AG04450 (cell line): ENCODE measurements at regions not wholly inside any gene's neighbourhood (a gene's known extent, or its start where the extent isn't known, plus 50 kb on each side); places are given as distances from the start of the nearest gene placed in this dataset.

Experiments used
- CTCF ChIA-PET: fragments of 300-600, 350-600 bp; formaldehyde crosslinking; extraction: SDS; loops from one replicate; lab custom pipeline; 2022; ENCODE audit warnings: antibody characterized with exemption, inconsistent platforms; lab: Charles Lee
- POLR2A ChIA-PET: fragments of 350-600 bp; formaldehyde crosslinking; extraction: SDS; loops from one replicate; lab custom pipeline; 2021; ENCODE audit warnings: antibody characterized with exemption, inconsistent platforms; lab: Yijun Ruan, JAX
- DNase-seq: peaks from one replicate; pipeline ENCODE4 v3.0.0-alpha.2; 2011; ENCODE audit warnings: low read depth, low spot score
- H3K27ac ChIP-seq: one replicate; pipeline ENCODE4 v1.5.1; 2012; ENCODE audit warnings: low read depth, low read length, control low read depth
- H3K27me3 ChIP-seq: one replicate; pipeline ENCODE4 v1.6.0; 2012; ENCODE audit warnings: low read length; ENCODE audit not compliant: control insufficient read depth, insufficient read depth
- H3K4me3 ChIP-seq: 2 replicates; pipeline ENCODE4 v1.5.1; 2011; ENCODE audit warnings: mild to moderate bottlenecking, low read depth, low read length, control low read depth
- H3K9me3 ChIP-seq: 2 replicates; pipeline ENCODE4 v1.5.1; 2012; ENCODE audit warnings: low read length; ENCODE audit not compliant: control insufficient read depth, insufficient read depth
- TF ChIP-seq, protein P1 (sequence below): IDR thresholded peaks from 2 replicates; pipeline ENCODE4 v1.5.1; 2011; ENCODE audit warnings: low read depth, low read length, control low read depth, inconsistent platforms

DNA sequence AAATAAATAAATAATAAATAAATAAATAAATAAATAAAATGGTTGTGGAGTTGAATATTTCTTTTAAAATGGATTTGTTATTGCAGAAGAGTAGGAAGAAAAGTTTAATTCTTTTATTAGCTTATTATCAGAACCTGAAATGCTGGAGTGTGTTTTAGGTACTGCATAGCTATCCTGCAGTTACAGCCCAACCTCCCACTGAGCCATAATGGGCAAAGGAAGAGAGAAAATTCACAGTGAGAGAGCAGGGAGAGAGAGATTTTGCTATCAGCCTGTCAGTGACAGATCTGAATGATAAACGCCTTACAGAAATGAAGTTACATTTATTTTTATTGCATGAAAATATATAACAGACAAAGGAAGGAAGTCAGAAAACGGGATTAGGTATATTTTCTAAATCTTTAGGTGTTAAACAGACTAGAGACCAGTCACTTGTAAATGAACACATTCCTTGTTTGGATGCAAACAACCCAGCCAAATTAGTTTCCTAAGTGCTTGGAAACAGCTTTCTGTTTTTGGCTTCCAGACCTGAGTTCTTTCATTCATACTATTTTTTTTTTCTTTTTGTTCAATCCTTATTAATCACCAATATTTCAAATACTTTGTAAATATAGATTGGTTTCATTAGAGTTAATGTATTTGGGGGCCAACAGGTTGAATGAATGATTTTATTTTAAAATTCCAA is 425.3 kb downstream of the USP25 start:
- no peak for DNase-seq
- no peaks in the 10 kb centered on the region for H3K9me3 ChIP-seq
- no peak overlapping the region for H3K27ac ChIP-seq
- TF ChIP-seq, protein P1, sequence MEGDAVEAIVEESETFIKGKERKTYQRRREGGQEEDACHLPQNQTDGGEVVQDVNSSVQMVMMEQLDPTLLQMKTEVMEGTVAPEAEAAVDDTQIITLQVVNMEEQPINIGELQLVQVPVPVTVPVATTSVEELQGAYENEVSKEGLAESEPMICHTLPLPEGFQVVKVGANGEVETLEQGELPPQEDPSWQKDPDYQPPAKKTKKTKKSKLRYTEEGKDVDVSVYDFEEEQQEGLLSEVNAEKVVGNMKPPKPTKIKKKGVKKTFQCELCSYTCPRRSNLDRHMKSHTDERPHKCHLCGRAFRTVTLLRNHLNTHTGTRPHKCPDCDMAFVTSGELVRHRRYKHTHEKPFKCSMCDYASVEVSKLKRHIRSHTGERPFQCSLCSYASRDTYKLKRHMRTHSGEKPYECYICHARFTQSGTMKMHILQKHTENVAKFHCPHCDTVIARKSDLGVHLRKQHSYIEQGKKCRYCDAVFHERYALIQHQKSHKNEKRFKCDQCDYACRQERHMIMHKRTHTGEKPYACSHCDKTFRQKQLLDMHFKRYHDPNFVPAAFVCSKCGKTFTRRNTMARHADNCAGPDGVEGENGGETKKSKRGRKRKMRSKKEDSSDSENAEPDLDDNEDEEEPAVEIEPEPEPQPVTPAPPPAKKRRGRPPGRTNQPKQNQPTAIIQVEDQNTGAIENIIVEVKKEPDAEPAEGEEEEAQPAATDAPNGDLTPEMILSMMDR = no peak
- no peak overlapping the region for H3K4me3 ChIP-seq
- POLR2A ChIA-PET = no interaction called here
- H3K27me3 ChIP-seq = no peaks in the 10 kb centered on the region
- CTCF ChIA-PET = no interaction called here

DNA sequence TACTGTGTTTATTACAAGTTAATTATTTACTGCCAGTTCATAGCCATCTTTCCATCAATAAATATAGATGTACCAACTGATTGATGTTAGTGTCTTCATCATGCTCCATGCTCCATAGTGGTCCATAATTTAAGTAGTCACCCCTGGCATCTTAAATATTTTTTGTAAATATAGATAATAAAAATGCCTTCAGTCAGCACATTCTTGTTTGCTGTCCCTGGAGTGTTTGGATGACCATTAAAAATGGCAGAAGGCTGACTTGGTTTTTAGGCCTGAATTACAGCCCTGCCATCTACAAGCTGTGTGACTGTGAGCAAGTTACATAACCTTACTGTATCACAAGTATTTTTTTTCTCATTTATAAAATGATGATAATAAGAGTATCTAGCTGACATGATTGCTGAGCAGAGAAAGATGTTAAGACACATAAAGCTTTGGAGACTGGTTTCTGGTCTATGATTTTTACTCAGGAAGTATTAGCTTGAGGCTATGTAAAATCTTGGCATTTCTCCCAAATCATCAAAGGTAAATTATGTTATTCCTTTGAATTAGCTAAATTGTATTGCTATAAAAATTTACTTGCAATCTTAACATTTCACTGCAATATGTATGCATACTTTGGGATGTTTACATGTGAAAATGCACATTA is 427.2 kb downstream of the USP25 start:
- DNase-seq = no peak
- Histone ChIP-seq H3K9me3 (no peaks in the 10 kb centered on the region), H3K4me3 (no peak overlapping the region), H3K27me3 (no peaks in the 10 kb centered on the region), H3K27ac (no peak overlapping the region)
- ChIA-PET POLR2A (no interaction called here), CTCF (no interaction called here)
- TF ChIP-seq, protein P1 = no peak

DNA sequence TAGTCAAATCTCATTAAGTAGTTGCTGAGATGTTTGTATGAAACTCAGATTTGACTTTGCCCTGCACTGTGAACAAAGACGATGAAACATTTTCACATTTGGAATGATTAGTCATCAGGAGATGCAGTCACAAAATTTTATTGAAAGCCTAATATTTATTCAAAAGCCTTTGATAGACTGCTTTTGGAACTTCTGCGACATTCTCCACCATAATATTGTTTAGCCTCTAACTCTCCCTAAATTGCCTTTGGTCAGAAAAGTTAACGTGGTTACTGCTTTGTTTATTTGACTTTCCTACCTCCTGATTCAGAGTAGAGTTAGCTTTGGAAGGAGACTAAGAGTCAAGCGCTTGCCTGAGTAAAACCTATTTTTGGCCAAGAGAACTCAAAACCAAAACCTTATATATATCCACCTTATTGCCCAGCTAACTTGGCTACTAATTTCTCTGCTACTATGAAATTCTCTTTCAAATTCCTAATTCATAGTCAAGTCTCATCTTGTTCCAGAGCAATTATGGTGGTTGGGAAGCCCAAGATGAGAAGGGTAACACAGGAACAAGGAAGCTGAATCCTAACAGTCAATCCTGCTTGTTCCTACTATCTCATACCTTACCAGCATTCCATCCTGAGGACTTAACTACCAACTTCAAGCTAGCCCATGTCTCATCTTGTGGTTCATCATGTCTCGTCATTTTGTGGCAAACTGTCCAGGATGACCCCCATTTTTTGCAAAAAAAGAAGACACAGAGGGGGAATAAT is 429.6 kb downstream of the USP25 start:
- Histone ChIP-seq H3K27ac (no peak overlapping the region), H3K9me3 (no peaks in the 10 kb centered on the region), H3K27me3 (no peaks in the 10 kb centered on the region), H3K4me3 (no peak overlapping the region)
- ChIA-PET POLR2A (no interaction called here), CTCF (no interaction called here)
- TF ChIP-seq, protein P1 = no peak
- peak; percentile 48 for DNase-seq

DNA sequence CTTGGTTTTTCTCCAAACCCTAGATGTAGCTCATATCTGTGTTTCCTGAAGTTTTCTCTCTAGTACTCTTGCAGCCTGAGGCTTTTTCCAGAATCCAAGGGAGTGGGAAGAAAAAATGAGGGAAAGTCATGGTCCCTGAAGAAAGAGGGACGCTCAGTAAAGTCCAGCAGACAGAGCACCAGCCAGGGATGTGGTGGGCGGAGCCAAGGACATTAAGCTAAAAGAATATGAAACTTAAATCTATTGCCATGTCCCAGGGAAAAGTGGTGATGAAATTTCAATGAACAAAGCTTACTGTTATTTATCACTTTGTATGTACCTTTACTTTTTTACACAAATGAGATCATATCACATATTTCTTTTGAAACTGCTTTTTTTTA is 430.2 kb downstream of the USP25 start:
- no peaks in the 10 kb centered on the region for H3K27me3 ChIP-seq
- TF ChIP-seq, protein P1 = no peak
- ChIA-PET POLR2A (no interaction called here), CTCF (no interaction called here)
- no peaks in the 10 kb centered on the region for H3K9me3 ChIP-seq
- no peak overlapping the region for H3K4me3 ChIP-seq
- no peak overlapping the region for H3K27ac ChIP-seq
- DNase-seq = no peak

DNA sequence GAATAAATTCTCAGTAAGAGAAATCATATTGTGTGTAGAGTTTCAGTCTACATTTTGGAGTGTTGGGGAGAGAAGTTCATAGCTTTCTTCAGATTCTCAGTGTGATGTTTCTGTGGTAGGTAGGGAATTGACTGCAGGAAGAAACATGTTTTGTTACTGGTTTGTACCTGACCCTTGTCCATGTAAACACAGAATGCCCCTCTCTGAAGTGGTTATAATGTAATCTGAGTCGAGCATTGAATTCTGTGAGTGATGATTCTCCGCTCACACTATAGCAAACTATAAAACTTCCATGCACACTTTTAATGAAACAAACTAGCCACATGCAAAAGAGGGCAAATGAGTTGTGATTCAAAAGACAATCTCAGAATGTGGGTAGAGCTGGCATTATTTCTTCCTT is 433.2 kb downstream of the USP25 start:
- POLR2A ChIA-PET = no interaction called here

More for the DNA sequence above, 433.2 kb downstream of the USP25 start:
- TF ChIP-seq, protein P1 = no peak
- H3K4me3 ChIP-seq = no peak overlapping the region
- CTCF ChIA-PET = no interaction called here
- H3K27me3 ChIP-seq = no peaks in the 10 kb centered on the region
- no peak for DNase-seq
- no peak overlapping the region for H3K27ac ChIP-seq
- H3K9me3 ChIP-seq = no peaks in the 10 kb centered on the region
